NB4 (cell line): ENCODE measurements at regions not wholly inside any gene's neighbourhood (a gene's known extent, or its start where the extent isn't known, plus 50 kb on each side); places are given as distances from the start of the nearest gene placed in this dataset.

Experiments
- DNase-seq: peaks from one replicate; pipeline ENCODE4 v3.0.0; 2010; ENCODE audit warnings: low read depth
- H3K4me3 ChIP-seq: one replicate; pipeline ENCODE4 v1.5.1; 2011; ENCODE audit warnings: mild to moderate bottlenecking, low read depth, low read length, moderate library complexity
- CTCF ChIP-seq: IDR thresholded peaks from one replicate; pipeline ENCODE4 v1.5.1; 2012; ENCODE audit warnings: low read depth, low read length
- MAX ChIP-seq: IDR thresholded peaks from 2 replicates; pipeline ENCODE4 v1.6.1; 2011; ENCODE audit warnings: low read depth, low read length
- MYC ChIP-seq: IDR thresholded peaks from 2 replicates; pipeline ENCODE4 v1.6.1; 2011; ENCODE audit warnings: low read depth, low read length
- POLR2A ChIP-seq: IDR thresholded peaks from 2 replicates; pipeline ENCODE4 v1.6.1; 2011; ENCODE audit warnings: mild to moderate bottlenecking; ENCODE audit not compliant: insufficient read length; ENCODE audit errors: extremely low read depth

- TF ChIP-seq MYC (no peak), CTCF (no peak), MAX (no peak), POLR2A (no peak)
- no peak for DNase-seq
- H3K4me3 ChIP-seq, result no peak overlapping the region
Measured at GRCh38 chr1:114336360-114336759, 174.6 kb downstream of the TRIM33 start.

- no peak for DNase-seq
- no peak overlapping the region for H3K4me3 ChIP-seq
- TF ChIP-seq MAX (no peak), CTCF (no peak), MYC (no peak), POLR2A (no peak)
Measured at GRCh38 chr1:114335273-114335672, 175.7 kb downstream of the TRIM33 start.

GRCh38 chr1:114334297-114334696, 176.7 kb downstream of the TRIM33 start:
- DNase-seq, result no peak
- no peak overlapping the region for H3K4me3 ChIP-seq
- no peak for TF ChIP-seq MYC
- TF ChIP-seq CTCF, result no peak
- no peak for TF ChIP-seq MAX
- no peak for TF ChIP-seq POLR2A

- no peak for TF ChIP-seq MYC
- no peak for TF ChIP-seq CTCF
- no peak for TF ChIP-seq POLR2A
- TF ChIP-seq MAX, result no peak
- no peak for DNase-seq
- H3K4me3 ChIP-seq, result no peak overlapping the region
Measured at GRCh38 chr1:114333690-114334089, 177.3 kb downstream of the TRIM33 start.

- DNase-seq, result no peak
- no peak for TF ChIP-seq CTCF
Measured at GRCh38 chr1:114331936-114332335, 178.3 kb upstream of the SYT6 start.

GRCh38 chr1:114330451-114330983, 176.8 kb upstream of the SYT6 start:
- H3K4me3 ChIP-seq, result no peak overlapping the region
- TF ChIP-seq POLR2A, result no peak
- no peak for TF ChIP-seq CTCF
- no peak for TF ChIP-seq MYC
- TF ChIP-seq MAX, result no peak
- DNase-seq, result no peak

More at GRCh38 chr1:114331936-114332335, 178.3 kb upstream of the SYT6 start:
- H3K4me3 ChIP-seq, result no peak overlapping the region
